Right renal pelvis (tissue), 4 donors: ENCODE measurements at regions not wholly inside any gene's neighbourhood (a gene's known extent, or its start where the extent isn't known, plus 50 kb on each side); places are given as distances from the start of the nearest gene placed in this dataset.
"Not testable (repeated sequence)": the region's sequence is repeated elsewhere in the genome, so short reads cannot be mapped to it uniquely, and the experiment has no call there.

Source experiments
- DNase-seq, 4 donors: peaks; one replicate each; pipeline ENCODE4 v3.0.0-alpha.2; 2013; ENCODE audit warnings: low read depth in 4 of 4, low spot score in 3 of 4, missing footprints in 1 of 4

GRCh38 chr7:119959811-119960210, 313.2 kb upstream of the KCND2 start:
- no peak for DNase-seq

GRCh38 chr7:119963654-119964053, 309.3 kb upstream of the KCND2 start:
- DNase-seq, result no peak

- DNase-seq, result no peak
These were observed 308.9 kb upstream of the KCND2 start for GRCh38 chr7:119964065-119964464.

GRCh38 chr7:119964788-119965542, 308.0 kb upstream of the KCND2 start:
- DNase-seq, result no peak

- DNase-seq, result no peak
These were observed 305.8 kb upstream of the KCND2 start for GRCh38 chr7:119967221-119967620.

- not testable (repeated sequence) for DNase-seq
These were observed 304.6 kb upstream of the KCND2 start for GRCh38 chr7:119968411-119968810.

- DNase-seq, result no peak
These were observed 303.9 kb upstream of the KCND2 start for GRCh38 chr7:119969054-119969453.

- no peak for DNase-seq
These were observed 303.2 kb upstream of the KCND2 start for GRCh38 chr7:119969763-119970162.

- DNase-seq, result no peak
These were observed 298.0 kb upstream of the KCND2 start for GRCh38 chr7:119974972-119975371.

GRCh38 chr7:119982884-119983283, 290.1 kb upstream of the KCND2 start:
- no peak for DNase-seq

- DNase-seq, result no peak
These were observed 289.5 kb upstream of the KCND2 start for GRCh38 chr7:119983468-119983867.

- DNase-seq, result no peak
These were observed 288.7 kb upstream of the KCND2 start for GRCh38 chr7:119984247-119984646.

GRCh38 chr7:119988401-119988800, 284.6 kb upstream of the KCND2 start:
- no peak for DNase-seq

GRCh38 chr7:119994928-119995327, 278.0 kb upstream of the KCND2 start:
- DNase-seq, result no peak

GRCh38 chr7:119996634-119997033, 276.3 kb upstream of the KCND2 start:
- no peak for DNase-seq

- no peak for DNase-seq
These were observed 273.1 kb upstream of the KCND2 start for GRCh38 chr7:119999738-120000475.

- no peak for DNase-seq
These were observed 267.3 kb upstream of the KCND2 start for GRCh38 chr7:120005720-120006119.

- DNase-seq, result not testable (repeated sequence)
These were observed 258.7 kb upstream of the KCND2 start for GRCh38 chr7:120014301-120014700.

GRCh38 chr7:120014925-120015465, 258.0 kb upstream of the KCND2 start:
- no peak for DNase-seq

- DNase-seq, result no peak
These were observed 251.9 kb upstream of the KCND2 start for GRCh38 chr7:120021085-120021484.

GRCh38 chr7:120023494-120024167, 249.3 kb upstream of the KCND2 start:
- no peak for DNase-seq
